GM23338 (cell line): ENCODE measurements at regions not wholly inside any gene's neighbourhood (a gene's known extent, or its start where the extent isn't known, plus 50 kb on each side); places are given as distances from the start of the nearest gene placed in this dataset.

Experiments used
- ATAC-seq: fragments of 200-7000 bp; cut with Tn5 transposase; 3 replicates; pipeline ENCODE4 v1.9.1; 2020
- DNase-seq: peaks from one replicate; pipeline ENCODE4 v3.0.0-alpha.2; 2015; ENCODE audit warnings: low spot score
- H2AFZ ChIP-seq: fragments of 200-600 bp; sonication (generic); 2 replicates; pipeline ENCODE4 v1.8.0; 2016; ENCODE audit warnings: antibody characterized with exemption, mild to moderate bottlenecking, moderate library complexity
- H3F3A ChIP-seq: fragments of 200-600 bp; sonication (generic); replicated peaks from 2 replicates; pipeline ENCODE4 v1.8.0; 2017; ENCODE audit warnings: antibody characterized with exemption, mixed run types, low read depth
- H3K27ac ChIP-seq: fragments of 200-600 bp; sonication (generic); 2 replicates; pipeline ENCODE4 v1.6.1; 2016; ENCODE audit warnings: low read depth
- H3K27me3 ChIP-seq: fragments of 200-600 bp; sonication (generic); 2 replicates; pipeline ENCODE4 v1.8.0; 2016; ENCODE audit warnings: mild to moderate bottlenecking, mixed run types, moderate library complexity; ENCODE audit not compliant: insufficient read depth
- H3K36me3 ChIP-seq: fragments of 200-600 bp; sonication (generic); 2 replicates; pipeline ENCODE4 v1.8.0; 2016; ENCODE audit warnings: mild to moderate bottlenecking; ENCODE audit not compliant: insufficient read depth
- H3K4me1 ChIP-seq: fragments of 200-600 bp; sonication (generic); 2 replicates; pipeline ENCODE4 v1.8.0; 2016; ENCODE audit warnings: mild to moderate bottlenecking, moderate library complexity; ENCODE audit not compliant: insufficient read depth
- H3K4me2 ChIP-seq: fragments of 200-600 bp; sonication (generic); 2 replicates; pipeline ENCODE4 v1.7.1; 2017; ENCODE audit warnings: mixed run types
- H3K4me3 ChIP-seq: fragments of 200-600 bp; sonication (generic); 2 replicates; pipeline ENCODE4 v1.6.1; 2016; ENCODE audit warnings: mixed run types
- H3K79me2 ChIP-seq: fragments of 200-600 bp; sonication (generic); replicated peaks from 2 replicates; pipeline ENCODE4 v1.8.0; 2017; ENCODE audit warnings: mild to moderate bottlenecking; ENCODE audit not compliant: insufficient read depth
- H3K9me2 ChIP-seq: fragments of 200-600 bp; sonication (generic); 2 replicates; pipeline ENCODE4 v1.8.0; 2017; ENCODE audit not compliant: insufficient read depth
- H4K20me1 ChIP-seq: fragments of 200-600 bp; sonication (generic); replicated peaks from 2 replicates; pipeline ENCODE4 v1.8.0; 2017; ENCODE audit warnings: mild to moderate bottlenecking; ENCODE audit not compliant: insufficient read depth
- H3K27ac Mint-ChIP-seq: 2 replicates; pipeline ENCODE4 v1.8.0; 2020; ENCODE audit warnings: inconsistent platforms, mild to moderate bottlenecking, moderate library complexity, mixed read lengths
- H3K27me3 Mint-ChIP-seq: 3 replicates; pipeline ENCODE4 v1.8.0; 2022; ENCODE audit warnings: low read depth, mild to moderate bottlenecking, moderate library complexity, mixed read lengths, inconsistent platforms; ENCODE audit not compliant: insufficient read depth, poor library complexity
- H3K36me3 Mint-ChIP-seq: 3 replicates; pipeline ENCODE4 v1.8.0; 2021; ENCODE audit warnings: low read depth, mild to moderate bottlenecking, inconsistent platforms, moderate library complexity, mixed read lengths
- H3K4me1 Mint-ChIP-seq: 3 replicates; pipeline ENCODE4 v1.8.0; 2020; ENCODE audit warnings: mild to moderate bottlenecking, inconsistent platforms, mixed read lengths
- H3K4me3 Mint-ChIP-seq: 3 replicates; pipeline ENCODE4 v1.8.0; 2021; ENCODE audit warnings: moderate library complexity, mild to moderate bottlenecking, inconsistent platforms, mixed read lengths
- H3K9me3 Mint-ChIP-seq: 3 replicates; pipeline ENCODE4 v1.8.0; 2020; ENCODE audit warnings: moderate library complexity, mild to moderate bottlenecking, inconsistent platforms, mixed read lengths
- CREB1 ChIP-seq: fragments of 250-450 bp; sonication (Bioruptor Pico); IDR thresholded peaks from 2 replicates; pipeline ENCODE4 v1.5.0; 2020; ENCODE audit warnings: low read depth, mild to moderate bottlenecking, moderate library complexity
- ETS1 ChIP-seq: IDR thresholded peaks from 2 replicates; pipeline ENCODE4 v1.6.1; 2016; ENCODE audit warnings: antibody characterized with exemption
- JUNB ChIP-seq: IDR thresholded peaks from one replicate; pipeline ENCODE4 v1.6.1; 2016; ENCODE audit warnings: antibody characterized with exemption; ENCODE audit not compliant: unreplicated experiment
- NANOG ChIP-seq: IDR thresholded peaks from 2 replicates; pipeline ENCODE4 v1.6.1; 2016; ENCODE audit warnings: antibody characterized with exemption, borderline replicate concordance
- ZNF114 ChIP-seq: fragments of 250-450 bp; sonication (Bioruptor Pico); IDR thresholded peaks from 2 replicates; pipeline ENCODE4 v1.5.0; 2020; ENCODE audit warnings: mild to moderate bottlenecking, moderate library complexity
- ZNF331 ChIP-seq: fragments of 250-450 bp; sonication (Bioruptor Pico); IDR thresholded peaks from 2 replicates; pipeline ENCODE4 v1.5.0; 2020; ENCODE audit warnings: low read depth, mild to moderate bottlenecking, moderate library complexity
- TF ChIP-seq, protein P1 (sequence below): fragments of 250-450 bp; sonication (Bioruptor Pico); IDR thresholded peaks from 2 replicates; pipeline ENCODE4 v1.5.0; 2020; ENCODE audit warnings: mild to moderate bottlenecking, moderate library complexity

- TF ChIP-seq ETS1 (no peak), ZNF114 (CRISPR knock-in tag) (no peak), NANOG (no peak), ZNF331 (CRISPR knock-in tag) (no peak)
- TF ChIP-seq, protein P1, sequence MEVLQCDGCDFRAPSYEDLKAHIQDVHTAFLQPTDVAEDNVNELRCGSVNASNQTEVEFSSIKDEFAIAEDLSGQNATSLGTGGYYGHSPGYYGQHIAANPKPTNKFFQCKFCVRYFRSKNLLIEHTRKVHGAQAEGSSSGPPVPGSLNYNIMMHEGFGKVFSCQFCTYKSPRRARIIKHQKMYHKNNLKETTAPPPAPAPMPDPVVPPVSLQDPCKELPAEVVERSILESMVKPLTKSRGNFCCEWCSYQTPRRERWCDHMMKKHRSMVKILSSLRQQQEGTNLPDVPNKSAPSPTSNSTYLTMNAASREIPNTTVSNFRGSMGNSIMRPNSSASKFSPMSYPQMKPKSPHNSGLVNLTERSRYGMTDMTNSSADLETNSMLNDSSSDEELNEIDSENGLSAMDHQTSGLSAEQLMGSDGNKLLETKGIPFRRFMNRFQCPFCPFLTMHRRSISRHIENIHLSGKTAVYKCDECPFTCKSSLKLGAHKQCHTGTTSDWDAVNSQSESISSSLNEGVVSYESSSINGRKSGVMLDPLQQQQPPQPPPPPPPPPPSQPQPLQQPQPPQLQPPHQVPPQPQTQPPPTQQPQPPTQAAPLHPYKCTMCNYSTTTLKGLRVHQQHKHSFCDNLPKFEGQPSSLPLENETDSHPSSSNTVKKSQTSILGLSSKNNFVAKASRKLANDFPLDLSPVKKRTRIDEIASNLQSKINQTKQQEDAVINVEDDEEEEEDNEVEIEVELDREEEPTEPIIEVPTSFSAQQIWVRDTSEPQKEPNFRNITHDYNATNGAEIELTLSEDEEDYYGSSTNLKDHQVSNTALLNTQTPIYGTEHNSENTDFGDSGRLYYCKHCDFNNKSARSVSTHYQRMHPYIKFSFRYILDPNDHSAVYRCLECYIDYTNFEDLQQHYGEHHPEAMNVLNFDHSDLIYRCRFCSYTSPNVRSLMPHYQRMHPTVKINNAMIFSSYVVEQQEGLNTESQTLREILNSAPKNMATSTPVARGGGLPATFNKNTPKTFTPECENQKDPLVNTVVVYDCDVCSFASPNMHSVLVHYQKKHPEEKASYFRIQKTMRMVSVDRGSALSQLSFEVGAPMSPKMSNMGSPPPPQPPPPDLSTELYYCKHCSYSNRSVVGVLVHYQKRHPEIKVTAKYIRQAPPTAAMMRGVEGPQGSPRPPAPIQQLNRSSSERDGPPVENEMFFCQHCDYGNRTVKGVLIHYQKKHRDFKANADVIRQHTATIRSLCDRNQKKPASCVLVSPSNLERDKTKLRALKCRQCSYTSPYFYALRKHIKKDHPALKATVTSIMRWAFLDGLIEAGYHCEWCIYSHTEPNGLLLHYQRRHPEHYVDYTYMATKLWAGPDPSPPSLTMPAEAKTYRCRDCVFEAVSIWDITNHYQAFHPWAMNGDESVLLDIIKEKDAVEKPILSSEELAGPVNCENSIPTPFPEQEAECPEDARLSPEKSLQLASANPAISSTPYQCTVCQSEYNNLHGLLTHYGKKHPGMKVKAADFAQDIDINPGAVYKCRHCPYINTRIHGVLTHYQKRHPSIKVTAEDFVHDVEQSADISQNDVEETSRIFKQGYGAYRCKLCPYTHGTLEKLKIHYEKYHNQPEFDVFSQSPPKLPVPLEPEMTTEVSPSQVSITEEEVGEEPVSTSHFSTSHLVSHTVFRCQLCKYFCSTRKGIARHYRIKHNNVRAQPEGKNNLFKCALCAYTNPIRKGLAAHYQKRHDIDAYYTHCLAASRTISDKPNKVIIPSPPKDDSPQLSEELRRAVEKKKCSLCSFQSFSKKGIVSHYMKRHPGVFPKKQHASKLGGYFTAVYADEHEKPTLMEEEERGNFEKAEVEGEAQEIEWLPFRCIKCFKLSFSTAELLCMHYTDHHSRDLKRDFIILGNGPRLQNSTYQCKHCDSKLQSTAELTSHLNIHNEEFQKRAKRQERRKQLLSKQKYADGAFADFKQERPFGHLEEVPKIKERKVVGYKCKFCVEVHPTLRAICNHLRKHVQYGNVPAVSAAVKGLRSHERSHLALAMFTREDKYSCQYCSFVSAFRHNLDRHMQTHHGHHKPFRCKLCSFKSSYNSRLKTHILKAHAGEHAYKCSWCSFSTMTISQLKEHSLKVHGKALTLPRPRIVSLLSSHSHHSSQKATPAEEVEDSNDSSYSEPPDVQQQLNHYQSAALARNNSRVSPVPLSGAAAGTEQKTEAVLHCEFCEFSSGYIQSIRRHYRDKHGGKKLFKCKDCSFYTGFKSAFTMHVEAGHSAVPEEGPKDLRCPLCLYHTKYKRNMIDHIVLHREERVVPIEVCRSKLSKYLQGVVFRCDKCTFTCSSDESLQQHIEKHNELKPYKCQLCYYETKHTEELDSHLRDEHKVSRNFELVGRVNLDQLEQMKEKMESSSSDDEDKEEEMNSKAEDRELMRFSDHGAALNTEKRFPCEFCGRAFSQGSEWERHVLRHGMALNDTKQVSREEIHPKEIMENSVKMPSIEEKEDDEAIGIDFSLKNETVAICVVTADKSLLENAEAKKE (CRISPR knock-in tag): no peak
These were observed 77.4 kb upstream of the ITGB1 start (continued) for GRCh38 chr10:33035411-33035810.

DNA sequence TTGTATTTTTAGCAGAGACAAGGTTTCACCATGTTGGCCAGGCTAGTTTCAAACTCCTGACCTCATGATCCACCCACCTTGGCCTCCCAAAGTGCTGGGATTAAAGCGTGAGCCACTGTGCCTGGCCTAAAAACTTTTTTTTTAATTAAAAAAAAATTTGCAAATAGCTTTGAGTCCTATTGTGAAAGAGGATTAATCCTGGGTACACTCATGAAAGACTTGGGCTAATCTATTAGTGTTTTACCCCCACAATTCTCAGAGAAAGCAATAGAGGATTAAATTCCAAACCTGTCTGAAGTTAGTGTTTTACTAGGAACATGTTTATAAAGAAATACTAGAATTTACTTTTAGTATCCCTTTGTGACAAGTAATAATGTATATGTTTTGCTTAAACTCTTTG is 76.9 kb upstream of the ITGB1 start:
- no peaks in the 10 kb centered on the region; the same call in 1 of the 2 replicates for H3K36me3 ChIP-seq
- ATAC-seq (no peak), DNase-seq (no peak)
- H3K4me1 Mint-ChIP-seq: peaks cover 10% of the 10 kb centered on the region; the same call in 2 of the 3 replicates
- H2AFZ ChIP-seq: no peak overlapping the region
- H3F3A ChIP-seq: no peaks in the 10 kb centered on the region
- no peaks in the 10 kb centered on the region for H3K79me2 ChIP-seq
- H3K27ac ChIP-seq: no peak overlapping the region
- peaks cover 11% of the 10 kb centered on the region for H3K4me1 ChIP-seq
- H4K20me1 ChIP-seq: no peaks in the 10 kb centered on the region
- H3K9me3 Mint-ChIP-seq: peaks cover 12% of the 10 kb centered on the region; the same call in 2 of the 3 replicates
- H3K27ac Mint-ChIP-seq: no peak overlapping the region
- H3K36me3 Mint-ChIP-seq: peaks cover 6% of the 10 kb centered on the region; the same call in 1 of the 3 replicates
- no peak overlapping the region for H3K4me2 ChIP-seq
- H3K4me3 ChIP-seq: no peak overlapping the region
- no peaks in the 10 kb centered on the region for H3K27me3 Mint-ChIP-seq
- H3K27me3 ChIP-seq: no peaks in the 10 kb centered on the region
- no peak overlapping the region for H3K4me3 Mint-ChIP-seq
- no peaks in the 10 kb centered on the region for H3K9me2 ChIP-seq
- no peak for TF ChIP-seq ETS1
- TF ChIP-seq NANOG: no peak
- TF ChIP-seq ZNF114 (CRISPR knock-in tag): no peak
- no peak for TF ChIP-seq CREB1 (CRISPR knock-in tag)
- TF ChIP-seq, protein P1 (CRISPR knock-in tag): no peak
- no peak for TF ChIP-seq JUNB
